C4-2B (cell line): ENCODE measurements at regions not wholly inside any gene's neighbourhood (a gene's known extent, or its start where the extent isn't known, plus 50 kb on each side); places are given as distances from the start of the nearest gene placed in this dataset.

ENCODE experiments used
- ZFX ChIP-seq: fragments of 450-650 bp; IDR thresholded peaks from 2 replicates; pipeline ENCODE4 v1.6.1; 2017
- TF ChIP-seq, protein P1 (sequence below): fragments of 450-650 bp; conservative IDR thresholded peaks from 2 replicates; pipeline ENCODE4 v1.5.1; 2017; ENCODE audit warnings: mild to moderate bottlenecking

DNA sequence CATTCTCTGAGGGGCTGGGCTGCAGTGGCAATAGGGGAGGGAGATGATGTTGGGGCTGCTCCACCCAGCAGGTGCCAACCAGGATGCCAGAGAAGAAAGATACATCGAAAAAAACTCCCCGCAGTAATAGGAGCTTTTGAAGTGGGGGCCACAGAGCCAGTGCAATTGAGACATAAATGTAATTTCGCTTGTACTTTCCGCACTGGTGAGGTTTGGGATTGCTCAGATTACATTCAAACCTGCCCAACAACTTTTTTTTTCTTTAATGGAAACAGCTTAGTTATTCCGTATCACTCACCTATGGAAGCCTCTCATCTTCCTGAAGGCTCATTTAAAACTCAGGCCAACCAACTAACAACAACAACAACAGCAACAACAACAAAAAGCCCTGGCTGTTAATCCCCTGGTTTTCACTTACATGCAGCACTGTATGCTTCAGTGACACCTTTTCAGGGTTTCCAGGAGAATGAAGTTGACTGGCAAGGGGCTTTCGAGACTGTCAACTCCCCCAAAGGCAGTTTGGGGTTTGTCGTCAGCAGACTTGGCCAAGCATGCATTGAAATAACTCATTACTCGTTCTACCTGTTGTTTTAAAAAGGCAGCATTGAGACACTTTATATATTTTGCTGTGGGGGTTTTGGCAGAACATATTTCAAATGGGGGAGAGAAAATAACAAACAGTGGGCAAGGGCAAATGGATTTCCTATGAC, 163.8 kb downstream of the EBLN2 start:
- TF ChIP-seq, protein P1, sequence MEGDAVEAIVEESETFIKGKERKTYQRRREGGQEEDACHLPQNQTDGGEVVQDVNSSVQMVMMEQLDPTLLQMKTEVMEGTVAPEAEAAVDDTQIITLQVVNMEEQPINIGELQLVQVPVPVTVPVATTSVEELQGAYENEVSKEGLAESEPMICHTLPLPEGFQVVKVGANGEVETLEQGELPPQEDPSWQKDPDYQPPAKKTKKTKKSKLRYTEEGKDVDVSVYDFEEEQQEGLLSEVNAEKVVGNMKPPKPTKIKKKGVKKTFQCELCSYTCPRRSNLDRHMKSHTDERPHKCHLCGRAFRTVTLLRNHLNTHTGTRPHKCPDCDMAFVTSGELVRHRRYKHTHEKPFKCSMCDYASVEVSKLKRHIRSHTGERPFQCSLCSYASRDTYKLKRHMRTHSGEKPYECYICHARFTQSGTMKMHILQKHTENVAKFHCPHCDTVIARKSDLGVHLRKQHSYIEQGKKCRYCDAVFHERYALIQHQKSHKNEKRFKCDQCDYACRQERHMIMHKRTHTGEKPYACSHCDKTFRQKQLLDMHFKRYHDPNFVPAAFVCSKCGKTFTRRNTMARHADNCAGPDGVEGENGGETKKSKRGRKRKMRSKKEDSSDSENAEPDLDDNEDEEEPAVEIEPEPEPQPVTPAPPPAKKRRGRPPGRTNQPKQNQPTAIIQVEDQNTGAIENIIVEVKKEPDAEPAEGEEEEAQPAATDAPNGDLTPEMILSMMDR = no peak
- TF ChIP-seq ZFX = no peak
